ENCODE measurements at regions not wholly inside any gene's neighbourhood (a gene's known extent, or its start where the extent isn't known, plus 50 kb on each side); places are given as distances from the start of the nearest gene placed in this dataset.
"Not testable (repeated sequence)": the region's sequence is repeated elsewhere in the genome, so short reads cannot be mapped to it uniquely, and the experiment has no call there.

- TF ChIP-seq, protein P1, sequence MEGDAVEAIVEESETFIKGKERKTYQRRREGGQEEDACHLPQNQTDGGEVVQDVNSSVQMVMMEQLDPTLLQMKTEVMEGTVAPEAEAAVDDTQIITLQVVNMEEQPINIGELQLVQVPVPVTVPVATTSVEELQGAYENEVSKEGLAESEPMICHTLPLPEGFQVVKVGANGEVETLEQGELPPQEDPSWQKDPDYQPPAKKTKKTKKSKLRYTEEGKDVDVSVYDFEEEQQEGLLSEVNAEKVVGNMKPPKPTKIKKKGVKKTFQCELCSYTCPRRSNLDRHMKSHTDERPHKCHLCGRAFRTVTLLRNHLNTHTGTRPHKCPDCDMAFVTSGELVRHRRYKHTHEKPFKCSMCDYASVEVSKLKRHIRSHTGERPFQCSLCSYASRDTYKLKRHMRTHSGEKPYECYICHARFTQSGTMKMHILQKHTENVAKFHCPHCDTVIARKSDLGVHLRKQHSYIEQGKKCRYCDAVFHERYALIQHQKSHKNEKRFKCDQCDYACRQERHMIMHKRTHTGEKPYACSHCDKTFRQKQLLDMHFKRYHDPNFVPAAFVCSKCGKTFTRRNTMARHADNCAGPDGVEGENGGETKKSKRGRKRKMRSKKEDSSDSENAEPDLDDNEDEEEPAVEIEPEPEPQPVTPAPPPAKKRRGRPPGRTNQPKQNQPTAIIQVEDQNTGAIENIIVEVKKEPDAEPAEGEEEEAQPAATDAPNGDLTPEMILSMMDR (conservative IDR thresholded peaks at IDR 0.05; ENCODE audit: low read depth in 2 of 2), result not testable (repeated sequence)
- TF ChIP-seq EZH2 (IDR thresholded peaks at IDR 0.05; ENCODE audit: low read depth, unreplicated experiment); POLR2AphosphoS5 (IDR thresholded peaks at IDR 0.05; ENCODE audit: low read depth); CREB1 (CRISPR knock-in tag; IDR thresholded peaks at IDR 0.05; ENCODE audit: low read depth); EZH2phosphoT487 (IDR thresholded peaks at IDR 0.05; ENCODE audit: unreplicated experiment); ETS1 (IDR thresholded peaks at IDR 0.05); STAT1 (IDR thresholded peaks at IDR 0.05; ENCODE audit: unreplicated experiment); JUNB (IDR thresholded peaks at IDR 0.05; ENCODE audit: unreplicated experiment); ZNF114 (CRISPR knock-in tag; IDR thresholded peaks at IDR 0.05); NANOG (IDR thresholded peaks at IDR 0.05; ENCODE audit: borderline replicate concordance): not testable (repeated sequence)
- TF ChIP-seq, protein P2, sequence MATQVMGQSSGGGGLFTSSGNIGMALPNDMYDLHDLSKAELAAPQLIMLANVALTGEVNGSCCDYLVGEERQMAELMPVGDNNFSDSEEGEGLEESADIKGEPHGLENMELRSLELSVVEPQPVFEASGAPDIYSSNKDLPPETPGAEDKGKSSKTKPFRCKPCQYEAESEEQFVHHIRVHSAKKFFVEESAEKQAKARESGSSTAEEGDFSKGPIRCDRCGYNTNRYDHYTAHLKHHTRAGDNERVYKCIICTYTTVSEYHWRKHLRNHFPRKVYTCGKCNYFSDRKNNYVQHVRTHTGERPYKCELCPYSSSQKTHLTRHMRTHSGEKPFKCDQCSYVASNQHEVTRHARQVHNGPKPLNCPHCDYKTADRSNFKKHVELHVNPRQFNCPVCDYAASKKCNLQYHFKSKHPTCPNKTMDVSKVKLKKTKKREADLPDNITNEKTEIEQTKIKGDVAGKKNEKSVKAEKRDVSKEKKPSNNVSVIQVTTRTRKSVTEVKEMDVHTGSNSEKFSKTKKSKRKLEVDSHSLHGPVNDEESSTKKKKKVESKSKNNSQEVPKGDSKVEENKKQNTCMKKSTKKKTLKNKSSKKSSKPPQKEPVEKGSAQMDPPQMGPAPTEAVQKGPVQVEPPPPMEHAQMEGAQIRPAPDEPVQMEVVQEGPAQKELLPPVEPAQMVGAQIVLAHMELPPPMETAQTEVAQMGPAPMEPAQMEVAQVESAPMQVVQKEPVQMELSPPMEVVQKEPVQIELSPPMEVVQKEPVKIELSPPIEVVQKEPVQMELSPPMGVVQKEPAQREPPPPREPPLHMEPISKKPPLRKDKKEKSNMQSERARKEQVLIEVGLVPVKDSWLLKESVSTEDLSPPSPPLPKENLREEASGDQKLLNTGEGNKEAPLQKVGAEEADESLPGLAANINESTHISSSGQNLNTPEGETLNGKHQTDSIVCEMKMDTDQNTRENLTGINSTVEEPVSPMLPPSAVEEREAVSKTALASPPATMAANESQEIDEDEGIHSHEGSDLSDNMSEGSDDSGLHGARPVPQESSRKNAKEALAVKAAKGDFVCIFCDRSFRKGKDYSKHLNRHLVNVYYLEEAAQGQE (IDR thresholded peaks at IDR 0.05; ENCODE audit: unreplicated experiment), result not testable (repeated sequence)
These were observed 745.4 kb upstream of the CHAC2 start for GRCh38 chr2:53022248-53022647.

All from GM23338 (cell line).